GM21825 (cell line): ENCODE measurements at regions not wholly inside any gene's neighbourhood (a gene's known extent, or its start where the extent isn't known, plus 50 kb on each side); places are given as distances from the start of the nearest gene placed in this dataset.

Experiments used
- ATAC-seq: cut with Tn5 transposase; IDR thresholded peaks from one replicate; pipeline ENCODE4 v1.9.1; 2021; ENCODE audit warnings: mild to moderate bottlenecking, moderate library complexity; ENCODE audit not compliant: unreplicated experiment

DNA sequence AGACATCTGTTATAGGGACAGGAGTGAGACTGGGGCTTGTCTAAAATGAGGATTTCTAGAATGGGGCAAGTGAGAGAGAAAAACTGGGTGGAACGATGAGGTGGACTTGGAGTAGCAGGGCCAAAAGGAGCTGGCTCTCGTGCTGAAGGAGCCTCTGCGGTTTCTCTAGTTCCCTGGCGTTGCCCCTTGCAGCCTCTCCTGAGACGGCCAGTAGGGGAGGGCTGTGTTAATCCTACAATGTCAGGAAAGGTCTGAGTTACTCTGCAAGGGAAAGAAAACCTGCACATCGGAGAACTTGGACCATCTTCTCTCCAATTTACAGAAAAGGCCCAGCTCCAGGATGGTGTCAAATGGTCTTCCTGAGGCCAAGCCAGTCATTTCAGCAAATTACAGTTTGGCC is 963.8 kb upstream of the FLRT2 start:
- no peak for ATAC-seq

DNA sequence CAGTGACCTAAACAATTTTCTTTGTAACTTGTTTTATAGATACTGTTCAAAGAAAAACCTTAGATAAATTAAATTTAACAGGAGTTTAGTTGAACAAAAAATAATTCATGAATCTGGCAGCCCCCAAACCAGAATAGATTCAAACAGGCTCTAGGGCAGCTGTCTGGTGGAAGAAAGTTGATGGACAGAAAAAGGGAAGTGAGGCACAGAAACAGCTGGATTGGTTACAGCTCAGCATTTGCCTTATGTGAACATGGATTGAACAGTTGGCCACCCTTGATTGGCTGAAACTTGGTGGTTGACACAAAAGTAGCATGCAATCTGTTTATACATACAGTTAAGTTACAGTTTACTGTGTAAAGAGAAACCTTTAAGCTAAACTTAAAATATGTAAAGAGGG is 954.3 kb upstream of the FLRT2 start:
- no peak for ATAC-seq

DNA sequence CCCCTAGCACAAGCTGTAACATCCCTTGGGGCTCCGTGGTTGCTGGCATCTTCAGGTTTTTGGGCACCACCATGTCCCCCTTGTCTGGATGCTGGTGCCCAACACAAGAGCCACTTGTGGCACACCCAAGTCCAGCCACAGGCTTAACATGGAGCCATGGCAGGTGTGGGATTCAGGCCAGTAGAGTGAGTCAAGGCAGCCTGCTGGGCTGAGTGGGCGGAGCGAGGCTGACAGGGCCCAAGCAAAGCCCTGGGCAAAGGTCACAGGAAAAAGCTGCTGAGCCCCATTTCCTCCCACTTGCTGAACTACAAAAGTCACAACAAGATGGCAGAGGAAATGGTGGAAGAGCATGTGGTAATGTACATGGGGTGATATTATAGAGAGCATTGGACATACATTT is 950.7 kb upstream of the FLRT2 start:
- ATAC-seq, result no peak

DNA sequence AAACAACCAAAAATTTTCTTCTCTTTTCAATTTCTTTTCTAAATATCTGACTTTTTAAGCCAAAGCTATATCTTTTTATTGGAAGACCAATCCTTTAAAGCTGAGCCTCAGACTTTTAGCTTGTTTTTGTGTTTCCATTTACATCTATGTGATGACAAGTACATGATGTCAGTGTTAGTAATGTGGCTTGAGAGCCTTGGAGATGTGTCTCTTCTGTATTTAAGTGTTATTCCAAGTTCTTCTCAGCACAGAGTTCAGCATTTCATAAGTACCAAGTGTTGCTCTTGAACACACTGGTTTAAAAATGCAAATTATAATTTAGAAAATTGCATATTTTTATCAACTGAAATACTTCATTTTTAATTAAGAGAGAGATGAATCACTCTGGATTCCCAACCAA is 948.9 kb upstream of the FLRT2 start:
- no peak for ATAC-seq

DNA sequence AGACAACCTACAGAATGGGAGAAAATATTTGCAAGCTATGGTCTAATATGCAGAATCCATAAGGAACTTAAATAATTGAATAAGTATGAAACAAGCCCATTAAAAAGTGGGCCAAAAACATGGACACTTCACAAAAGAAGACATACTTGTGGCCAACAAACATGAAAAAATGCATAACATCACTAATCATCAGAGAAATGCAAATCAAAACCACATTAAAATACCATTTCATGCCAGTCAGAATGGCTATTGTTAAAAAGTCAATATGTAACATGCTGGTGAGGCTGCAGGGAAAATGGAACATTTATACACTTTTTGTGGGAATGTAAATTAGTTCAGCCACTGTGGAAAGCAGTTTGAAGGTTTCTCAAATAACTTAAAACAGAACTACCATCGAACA is 945.4 kb upstream of the FLRT2 start:
- ATAC-seq, result no peak

DNA sequence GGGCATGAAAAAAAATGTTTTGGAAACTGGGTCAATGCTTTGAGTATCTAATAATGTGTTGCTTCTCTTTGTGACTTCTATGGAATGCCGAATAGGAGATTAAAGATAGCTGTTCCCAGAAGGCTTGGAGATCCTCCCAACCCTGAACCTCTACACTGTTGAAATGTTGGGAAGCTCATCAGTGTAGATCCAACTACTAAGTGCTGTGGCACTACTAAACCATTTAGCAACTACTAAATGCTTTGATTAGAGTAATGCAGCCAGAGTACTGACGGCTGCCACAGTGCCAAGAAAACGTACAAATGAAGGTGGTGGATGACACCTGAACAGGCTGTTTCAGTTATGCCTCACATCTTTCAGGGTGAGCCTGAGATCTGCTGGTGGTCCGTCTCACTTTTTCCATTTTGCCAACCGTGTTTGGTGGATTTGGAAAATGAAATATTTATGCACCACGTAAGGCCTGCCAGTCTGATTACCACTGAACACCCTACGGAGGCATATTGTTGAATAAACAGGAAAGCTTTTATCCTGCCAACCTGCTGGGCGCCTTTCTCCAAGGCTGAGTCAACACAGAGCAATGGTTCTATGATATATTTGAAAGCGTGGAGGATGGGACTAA is 938.0 kb upstream of the FLRT2 start:
- no peak for ATAC-seq

DNA sequence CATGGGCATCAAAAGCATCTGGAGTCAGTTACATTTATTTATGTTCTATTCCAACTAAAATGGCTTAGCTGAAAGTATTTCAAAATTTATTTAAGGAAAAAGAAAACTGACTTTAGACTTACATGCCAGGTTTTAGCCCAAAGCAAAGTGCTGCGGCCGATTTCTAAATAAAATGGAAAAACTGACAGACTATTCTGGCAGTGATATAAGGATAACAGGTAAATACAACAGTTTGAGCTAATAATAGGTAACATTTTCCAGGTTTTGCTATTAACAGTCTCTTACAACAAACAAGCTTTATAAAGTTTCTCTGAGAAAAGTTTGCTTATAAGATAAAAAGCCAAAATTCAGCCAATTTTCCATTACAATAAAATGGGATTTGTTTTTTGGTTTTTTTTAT is 937.2 kb upstream of the FLRT2 start:
- ATAC-seq, result no peak

DNA sequence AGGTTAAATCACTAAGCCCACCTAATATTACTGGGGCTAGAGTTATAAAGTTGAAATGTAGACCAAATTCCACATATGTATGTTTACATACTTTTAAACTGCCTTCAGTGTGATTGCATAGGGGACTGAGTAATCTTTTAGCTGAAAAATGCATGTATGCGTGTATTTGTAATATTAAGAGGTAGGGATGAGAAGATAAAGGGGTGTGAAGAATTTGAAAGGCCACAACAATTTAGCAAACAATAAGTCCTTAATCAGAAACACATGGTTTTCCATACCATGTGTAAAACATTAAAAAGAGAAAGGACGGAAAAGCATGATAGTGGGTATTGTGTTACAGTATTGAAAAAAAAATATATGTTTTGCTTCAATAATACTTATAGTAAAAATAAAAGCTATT is 919.9 kb upstream of the FLRT2 start:
- ATAC-seq, result no peak

DNA sequence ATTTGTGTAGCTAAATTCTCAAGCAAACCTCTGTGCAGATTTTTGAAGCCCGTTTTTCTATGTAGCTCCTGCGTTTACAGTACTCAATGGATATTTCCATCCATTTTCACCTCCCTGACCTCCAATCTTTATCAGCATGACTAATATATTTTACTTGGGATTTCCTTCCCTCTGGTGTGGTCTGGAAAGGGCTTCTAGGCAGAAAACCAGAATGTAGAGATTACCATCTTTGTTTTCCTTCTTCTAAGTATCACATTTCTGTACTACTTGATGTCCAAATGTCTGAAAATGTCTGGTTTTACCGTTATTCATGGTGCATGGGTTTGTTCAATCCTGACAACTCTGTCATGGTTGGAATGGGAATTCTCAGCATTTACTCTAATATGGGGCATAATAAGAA is 907.6 kb upstream of the FLRT2 start:
- ATAC-seq, result no peak

DNA sequence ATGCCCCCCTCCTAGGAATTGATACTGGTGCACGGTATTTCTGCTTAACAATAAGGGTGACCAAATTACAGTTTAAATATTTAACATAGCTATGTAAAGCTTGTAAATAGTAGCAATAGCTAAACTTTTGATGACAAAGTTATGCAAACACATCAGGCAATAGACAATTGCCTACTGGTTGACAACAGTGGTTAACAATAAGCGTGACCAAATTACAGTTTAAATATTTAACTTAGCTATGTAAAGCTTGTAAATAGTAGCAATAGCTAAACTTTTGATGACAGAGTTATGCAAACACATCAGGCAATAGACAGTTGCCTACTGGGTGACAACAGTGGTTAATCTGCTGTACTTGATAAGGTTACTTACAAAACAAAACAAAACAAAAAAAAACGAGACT is 886.5 kb upstream of the FLRT2 start:
- no peak for ATAC-seq

DNA sequence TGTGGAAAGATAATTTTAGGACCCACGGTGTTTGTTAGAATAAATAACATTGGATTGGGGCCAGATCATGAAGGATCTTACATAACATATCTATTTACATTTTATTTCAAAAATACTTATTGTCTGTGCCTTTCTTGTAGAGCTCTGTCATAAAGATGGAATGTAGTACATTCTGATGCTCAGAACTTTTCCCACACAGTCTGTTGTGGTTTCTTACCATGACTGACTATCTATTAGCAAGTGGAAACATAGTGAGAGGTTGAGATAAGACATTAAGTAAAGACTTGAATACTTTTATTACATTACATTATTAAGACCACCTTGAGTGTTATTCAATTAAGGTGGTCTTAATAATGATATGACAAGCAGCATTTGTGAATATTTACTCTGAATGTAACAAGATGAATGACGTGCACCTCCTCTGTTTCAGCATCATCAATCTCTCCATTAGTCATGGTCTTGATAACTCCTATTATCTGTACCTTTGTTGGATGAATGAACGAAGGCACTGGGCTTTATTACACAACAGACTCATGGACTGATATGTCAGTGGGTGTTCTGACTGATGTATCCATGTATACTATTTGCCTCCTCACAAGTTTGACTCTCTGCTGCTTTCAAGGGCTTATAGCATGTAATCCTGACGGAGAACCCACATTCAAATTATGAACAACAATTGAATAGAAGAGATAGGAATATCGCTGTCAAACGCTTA is 883.0 kb upstream of the FLRT2 start:
- ATAC-seq, result no peak

DNA sequence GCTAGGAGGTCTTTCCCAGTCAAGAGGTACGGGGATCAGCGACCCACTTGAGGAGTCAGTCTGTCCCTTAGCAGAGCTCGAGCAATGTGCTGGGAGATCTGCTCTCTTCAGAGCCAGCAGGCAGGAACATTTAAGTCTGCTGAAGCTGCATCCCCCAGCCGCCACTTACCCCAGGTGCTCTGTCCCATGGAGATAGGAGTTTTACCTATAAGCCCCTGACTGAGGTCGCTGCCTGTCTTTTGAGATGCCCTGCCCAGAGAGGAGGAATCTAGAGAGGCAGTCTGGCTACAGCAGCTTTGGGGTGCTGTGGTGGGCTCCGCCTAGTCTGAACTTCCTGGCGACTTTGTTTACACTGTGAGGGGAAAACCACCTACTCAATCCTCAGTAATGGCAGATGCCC is 874.9 kb upstream of the FLRT2 start:
- ATAC-seq, result no peak

DNA sequence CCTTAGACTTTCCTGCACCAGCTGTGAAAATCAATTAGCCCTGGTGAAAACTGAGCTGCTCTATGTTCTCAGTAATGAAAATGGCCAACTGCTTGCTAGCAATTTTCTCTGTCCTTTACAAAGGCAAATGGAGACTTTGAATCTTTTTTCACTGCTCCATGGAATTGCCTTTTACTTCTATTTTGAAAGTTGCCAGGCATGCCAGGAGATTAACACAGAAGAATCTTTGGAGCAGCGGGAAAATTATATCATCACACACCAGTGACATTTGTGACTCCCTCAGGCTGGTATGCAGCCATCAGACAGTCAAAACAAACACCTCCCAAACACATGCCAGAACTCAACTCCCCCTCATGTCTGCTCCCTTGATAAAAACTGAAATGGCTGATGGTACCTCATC is 872.0 kb upstream of the FLRT2 start:
- no peak for ATAC-seq

DNA sequence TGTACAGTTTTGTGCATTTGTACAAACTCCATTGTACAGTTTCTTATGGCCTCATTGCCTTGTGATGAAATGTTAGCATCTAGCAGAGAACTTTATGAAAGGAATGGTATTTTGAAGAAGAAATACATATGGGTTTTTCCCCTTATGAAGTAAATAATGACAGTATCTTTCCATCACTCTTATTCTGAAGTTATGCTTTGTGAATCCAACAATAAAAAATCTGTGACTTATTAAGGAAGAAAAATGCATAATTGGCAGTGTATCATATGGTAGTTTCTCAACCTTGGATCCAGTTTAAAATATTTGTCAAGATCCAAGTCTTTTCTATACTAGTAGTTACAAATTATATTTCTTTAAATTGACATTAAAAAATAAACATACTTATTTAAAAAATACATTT is 859.1 kb upstream of the FLRT2 start:
- ATAC-seq, result no peak

DNA sequence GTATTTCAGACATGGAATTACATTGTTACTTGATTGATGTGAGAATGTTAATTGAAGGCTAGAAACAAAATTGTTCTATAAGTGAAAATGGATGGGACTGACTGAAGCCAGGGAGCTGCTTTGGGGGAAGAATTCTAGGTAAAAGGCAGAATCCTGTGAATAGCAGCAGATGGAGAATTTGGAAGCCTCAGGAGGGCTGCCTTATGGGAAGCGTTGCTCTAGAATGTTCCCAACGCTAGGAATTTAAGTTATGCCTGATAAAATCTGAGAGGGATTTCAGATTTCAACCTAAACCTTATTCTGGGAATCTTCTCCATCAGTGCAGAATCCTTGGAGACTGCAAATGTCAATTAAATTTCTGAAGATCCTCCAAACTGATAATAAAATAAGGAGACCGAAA is 858.2 kb upstream of the FLRT2 start:
- ATAC-seq, result no peak

DNA sequence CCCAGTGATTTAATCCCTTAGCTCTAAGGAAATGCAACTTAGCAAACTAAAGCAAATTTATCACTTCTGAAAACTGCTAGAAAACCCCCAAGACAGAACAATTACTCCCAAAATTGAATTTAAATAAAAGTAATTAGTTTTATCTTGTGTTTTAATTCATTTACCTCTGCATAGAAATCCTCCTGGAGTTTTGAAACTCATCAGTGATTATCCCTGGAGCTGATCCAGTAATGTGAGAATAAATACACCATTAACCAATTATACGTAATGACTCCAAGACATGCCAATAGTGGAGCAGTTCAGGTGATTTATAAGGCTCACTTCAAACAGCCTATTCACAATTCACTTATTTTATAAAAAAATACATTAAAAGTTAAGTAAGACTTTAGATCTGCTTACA is 855.3 kb upstream of the FLRT2 start:
- ATAC-seq, result no peak

DNA sequence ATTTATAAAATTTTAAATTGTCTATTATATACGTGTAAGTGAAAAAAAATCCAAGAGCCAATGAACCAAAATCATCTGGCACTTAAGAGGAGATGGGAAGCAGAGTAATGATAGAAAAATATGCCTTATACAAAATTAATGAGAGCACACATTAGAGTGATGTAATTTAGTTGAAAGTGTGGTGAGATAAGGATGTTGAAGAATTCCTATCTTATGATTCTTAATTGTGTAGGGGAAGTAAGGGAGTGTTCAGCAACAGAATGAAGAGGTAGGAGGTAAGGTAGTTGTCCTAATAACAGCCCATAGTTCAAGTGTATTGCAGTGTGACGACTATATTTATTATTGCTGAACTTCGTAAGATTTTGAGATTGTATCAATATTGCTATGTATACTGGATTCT is 843.4 kb upstream of the FLRT2 start:
- no peak for ATAC-seq

DNA sequence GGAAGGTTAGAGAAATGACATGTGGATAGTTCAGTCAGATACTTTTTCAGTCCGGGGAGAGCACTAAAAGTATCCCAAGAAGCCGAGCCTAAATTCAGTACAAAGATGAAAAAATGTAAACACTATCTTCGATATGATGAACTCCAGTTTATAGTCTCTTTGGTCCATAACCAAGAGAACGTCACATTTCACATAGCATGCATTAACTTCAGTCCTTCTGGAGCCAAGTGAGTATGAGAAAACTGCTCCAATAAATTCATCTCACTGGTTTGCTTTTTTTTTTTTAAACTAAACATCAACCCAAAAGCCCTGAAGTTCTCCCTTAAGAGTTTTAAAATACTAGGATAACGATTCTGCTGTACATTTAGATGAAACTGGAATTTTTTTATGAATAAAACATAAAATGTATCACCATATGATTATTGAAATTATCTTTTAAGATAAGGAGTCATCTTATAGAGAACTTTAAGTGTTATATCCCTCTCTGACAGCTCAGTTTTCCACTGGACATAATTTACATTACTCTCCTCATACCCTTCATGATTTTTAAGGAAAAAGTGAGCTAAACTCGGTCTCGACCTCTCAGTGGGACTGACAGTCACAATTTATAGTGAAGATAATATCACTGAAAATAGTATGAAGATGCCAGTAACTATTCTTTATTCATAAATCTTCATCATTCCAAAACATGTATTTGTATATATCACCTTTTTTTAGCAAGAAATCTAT is 841.5 kb upstream of the FLRT2 start:
- no peak for ATAC-seq

DNA sequence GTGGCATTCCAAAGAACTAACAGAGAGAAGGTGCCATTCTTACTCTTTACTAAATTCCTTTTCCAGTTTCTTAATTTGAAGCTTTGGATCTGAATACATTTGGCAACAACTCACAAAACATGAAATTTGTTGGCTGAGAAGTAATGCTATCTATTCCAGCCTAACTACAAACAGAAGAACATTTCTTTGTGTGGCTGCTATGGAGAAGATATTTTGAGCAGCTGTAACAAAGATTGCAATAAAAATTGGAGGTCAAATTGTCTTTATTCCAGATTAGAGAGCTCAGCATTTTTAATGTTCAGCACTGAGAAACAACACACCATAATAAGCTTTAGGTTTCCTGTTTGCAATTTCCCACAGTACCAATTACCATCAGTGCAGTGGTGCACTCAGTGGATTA is 835.8 kb upstream of the FLRT2 start:
- ATAC-seq, result no peak

DNA sequence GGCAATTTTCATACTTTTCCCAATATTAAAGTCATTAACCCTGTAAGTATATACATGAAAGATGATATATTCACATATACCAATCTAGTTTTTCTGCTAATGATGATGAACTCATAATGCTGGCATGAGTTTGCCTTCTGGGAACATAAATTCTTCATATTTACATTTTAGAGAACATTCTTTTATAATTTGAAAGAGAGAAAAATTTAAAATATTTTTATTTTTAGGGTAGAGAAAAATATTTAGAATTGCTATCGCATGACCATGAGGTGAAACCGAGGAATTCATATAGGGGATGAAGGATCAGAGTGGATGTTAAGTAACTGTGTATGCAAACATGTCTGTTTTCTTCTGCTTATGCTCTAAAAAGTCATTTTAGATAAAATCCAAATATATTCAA is 825.3 kb upstream of the FLRT2 start:
- no peak for ATAC-seq

DNA sequence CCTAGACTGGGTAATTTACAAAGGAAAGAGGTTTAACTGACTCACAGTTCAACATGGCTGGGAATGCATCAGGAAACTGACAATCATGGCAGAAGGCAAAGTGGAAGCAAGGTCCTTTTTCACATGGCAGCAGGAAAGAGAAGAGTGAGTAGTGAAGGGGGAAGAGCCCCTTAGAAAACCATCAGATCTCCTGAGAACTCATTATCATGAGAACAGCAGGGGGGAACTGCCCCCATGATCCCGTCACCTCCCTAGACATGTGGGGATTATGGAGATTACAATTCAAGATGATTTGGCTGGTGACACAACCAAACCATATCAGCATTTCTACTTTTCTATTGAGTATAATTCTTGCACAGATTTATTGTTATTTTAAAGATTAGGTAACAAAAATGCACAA is 822.1 kb upstream of the FLRT2 start:
- no peak for ATAC-seq

DNA sequence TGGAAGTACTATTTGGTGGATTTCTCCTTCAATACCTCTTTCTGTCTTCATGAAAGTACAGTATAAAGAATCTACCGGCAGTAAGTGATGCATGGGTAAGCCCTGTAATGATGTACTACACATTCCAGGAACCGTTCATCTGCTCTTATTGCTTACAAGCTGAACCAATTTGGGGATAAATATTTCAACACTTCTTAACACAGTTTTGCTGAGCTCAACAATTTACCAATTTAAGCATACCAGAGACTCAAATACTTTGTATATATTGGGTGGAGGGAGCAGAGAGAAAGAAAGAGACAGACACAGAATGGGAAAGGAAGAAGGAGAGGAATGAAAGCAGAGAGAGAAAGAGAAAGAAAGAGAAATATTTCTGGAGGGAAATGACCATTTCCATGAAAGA is 821.1 kb upstream of the FLRT2 start:
- no peak for ATAC-seq
